Body of pancreas (tissue), 4 donors: ENCODE measurements at regions not wholly inside any gene's neighbourhood (a gene's known extent, or its start where the extent isn't known, plus 50 kb on each side); places are given as distances from the start of the nearest gene placed in this dataset.

Experiments
- POLR2A ChIP-seq, 3 donors: fragments of 450-650 bp; IDR thresholded peaks; one replicate each; pipeline ENCODE4 v1.6.1; 2016; ENCODE audit warnings: antibody characterized with exemption in 3 of 3, mild to moderate bottlenecking in 2 of 3
- TF ChIP-seq, protein P1 (sequence below), 7 experiments: fragments of 450-650 bp in 4 of 7; fragments of 200-600 bp in 3 of 7; sonication (generic) in 3 of 7; IDR thresholded peaks; one replicate each; pipeline ENCODE4 v1.5.1; 2016 to 2019; ENCODE audit warnings: antibody characterized with exemption in 7 of 7

- TF ChIP-seq POLR2A (IDR thresholded peaks at IDR 0.05), result no peak
- TF ChIP-seq, protein P1, sequence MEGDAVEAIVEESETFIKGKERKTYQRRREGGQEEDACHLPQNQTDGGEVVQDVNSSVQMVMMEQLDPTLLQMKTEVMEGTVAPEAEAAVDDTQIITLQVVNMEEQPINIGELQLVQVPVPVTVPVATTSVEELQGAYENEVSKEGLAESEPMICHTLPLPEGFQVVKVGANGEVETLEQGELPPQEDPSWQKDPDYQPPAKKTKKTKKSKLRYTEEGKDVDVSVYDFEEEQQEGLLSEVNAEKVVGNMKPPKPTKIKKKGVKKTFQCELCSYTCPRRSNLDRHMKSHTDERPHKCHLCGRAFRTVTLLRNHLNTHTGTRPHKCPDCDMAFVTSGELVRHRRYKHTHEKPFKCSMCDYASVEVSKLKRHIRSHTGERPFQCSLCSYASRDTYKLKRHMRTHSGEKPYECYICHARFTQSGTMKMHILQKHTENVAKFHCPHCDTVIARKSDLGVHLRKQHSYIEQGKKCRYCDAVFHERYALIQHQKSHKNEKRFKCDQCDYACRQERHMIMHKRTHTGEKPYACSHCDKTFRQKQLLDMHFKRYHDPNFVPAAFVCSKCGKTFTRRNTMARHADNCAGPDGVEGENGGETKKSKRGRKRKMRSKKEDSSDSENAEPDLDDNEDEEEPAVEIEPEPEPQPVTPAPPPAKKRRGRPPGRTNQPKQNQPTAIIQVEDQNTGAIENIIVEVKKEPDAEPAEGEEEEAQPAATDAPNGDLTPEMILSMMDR (IDR thresholded peaks at IDR 0.05), result no peak
Measured at GRCh38 chr9:30697958-30698357, 1686.5 kb upstream of the ACO1 start.
